22Rv1 (cell line): ENCODE measurements at regions not wholly inside any gene's neighbourhood (a gene's known extent, or its start where the extent isn't known, plus 50 kb on each side); places are given as distances from the start of the nearest gene placed in this dataset.

Source experiments
- CTCF ChIP-seq: fragments of 450-650 bp; IDR thresholded peaks from 2 replicates; pipeline ENCODE4 v1.5.1; 2017; ENCODE audit warnings: mild to moderate bottlenecking
- ZFX ChIP-seq: fragments of 450-650 bp; IDR thresholded peaks from 2 replicates; pipeline ENCODE4 v1.6.1; 2017; ENCODE audit warnings: antibody characterized with exemption, borderline replicate concordance

- TF ChIP-seq CTCF: no peak
- TF ChIP-seq ZFX: no peak
Measured at GRCh38 chr16:80122115-80122514, 418.7 kb upstream of the DYNLRB2 start.
